Fibroblast of villous mesenchyme (primary cell): ENCODE measurements at regions not wholly inside any gene's neighbourhood (a gene's known extent, or its start where the extent isn't known, plus 50 kb on each side); places are given as distances from the start of the nearest gene placed in this dataset.

Experiments used
- DNase-seq: peaks from one replicate; pipeline ENCODE4 v3.0.0-alpha.2; 2010; ENCODE audit warnings: low read depth
- H3K4me3 ChIP-seq: 2 replicates; pipeline ENCODE4 v1.5.1; 2011; ENCODE audit warnings: low read depth, mild to moderate bottlenecking, low read length
- TF ChIP-seq, protein P1 (sequence below): IDR thresholded peaks from 2 replicates; pipeline ENCODE4 v1.5.1; 2012; ENCODE audit warnings: low read depth, mild to moderate bottlenecking, low read length; ENCODE audit not compliant: insufficient read depth

DNA sequence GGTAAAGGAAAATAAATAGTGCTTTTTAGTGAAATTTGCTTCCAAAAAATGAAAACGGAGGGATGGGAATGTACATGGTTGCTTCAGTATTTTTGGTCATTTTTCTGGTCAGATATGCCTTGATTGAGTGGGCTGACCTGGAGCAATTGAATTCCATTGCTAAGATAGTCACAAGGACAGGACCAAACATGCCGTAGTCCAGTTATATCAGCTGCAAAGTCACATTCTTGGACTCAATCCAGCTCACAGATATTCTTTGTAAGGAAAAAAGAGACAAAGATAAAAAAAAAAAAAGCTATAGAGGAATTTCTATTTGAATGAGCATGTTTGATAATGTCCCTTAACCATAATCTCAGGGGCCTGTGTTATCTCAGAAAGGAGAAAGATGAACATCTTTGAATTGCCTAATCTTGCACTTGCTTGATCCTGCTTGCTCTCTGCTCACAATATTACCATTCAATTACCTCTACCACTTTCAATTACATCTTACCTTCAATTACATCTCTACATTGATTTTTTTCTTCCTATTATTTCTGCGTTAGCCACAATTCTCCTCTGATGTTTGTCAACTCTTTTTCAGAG, 75.4 kb upstream of the PACRGL start:
- no peak overlapping the region for H3K4me3 ChIP-seq
- DNase-seq: no peak
- TF ChIP-seq, protein P1, sequence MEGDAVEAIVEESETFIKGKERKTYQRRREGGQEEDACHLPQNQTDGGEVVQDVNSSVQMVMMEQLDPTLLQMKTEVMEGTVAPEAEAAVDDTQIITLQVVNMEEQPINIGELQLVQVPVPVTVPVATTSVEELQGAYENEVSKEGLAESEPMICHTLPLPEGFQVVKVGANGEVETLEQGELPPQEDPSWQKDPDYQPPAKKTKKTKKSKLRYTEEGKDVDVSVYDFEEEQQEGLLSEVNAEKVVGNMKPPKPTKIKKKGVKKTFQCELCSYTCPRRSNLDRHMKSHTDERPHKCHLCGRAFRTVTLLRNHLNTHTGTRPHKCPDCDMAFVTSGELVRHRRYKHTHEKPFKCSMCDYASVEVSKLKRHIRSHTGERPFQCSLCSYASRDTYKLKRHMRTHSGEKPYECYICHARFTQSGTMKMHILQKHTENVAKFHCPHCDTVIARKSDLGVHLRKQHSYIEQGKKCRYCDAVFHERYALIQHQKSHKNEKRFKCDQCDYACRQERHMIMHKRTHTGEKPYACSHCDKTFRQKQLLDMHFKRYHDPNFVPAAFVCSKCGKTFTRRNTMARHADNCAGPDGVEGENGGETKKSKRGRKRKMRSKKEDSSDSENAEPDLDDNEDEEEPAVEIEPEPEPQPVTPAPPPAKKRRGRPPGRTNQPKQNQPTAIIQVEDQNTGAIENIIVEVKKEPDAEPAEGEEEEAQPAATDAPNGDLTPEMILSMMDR: no peak

DNA sequence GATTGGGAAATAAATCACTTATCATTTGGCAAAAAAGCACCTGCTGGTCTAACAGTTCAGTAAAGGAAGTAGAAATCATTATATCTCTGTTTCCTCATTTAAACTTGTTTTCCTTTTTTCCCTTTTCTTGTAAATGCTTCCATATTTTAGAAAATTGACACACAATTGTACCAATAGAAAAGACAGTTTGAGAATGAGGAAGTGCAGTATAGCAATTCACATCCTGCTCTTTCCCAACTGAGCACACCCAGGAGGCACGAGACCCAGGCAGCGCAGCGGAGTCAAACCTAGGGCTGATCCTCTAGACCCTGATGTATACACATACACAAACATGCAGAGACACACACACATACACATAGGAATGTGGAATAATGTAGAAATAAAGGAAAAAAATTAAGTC, 74.8 kb upstream of the PACRGL start:
- DNase-seq: no peak
- H3K4me3 ChIP-seq: no peak overlapping the region
- TF ChIP-seq, protein P1: no peak

DNA sequence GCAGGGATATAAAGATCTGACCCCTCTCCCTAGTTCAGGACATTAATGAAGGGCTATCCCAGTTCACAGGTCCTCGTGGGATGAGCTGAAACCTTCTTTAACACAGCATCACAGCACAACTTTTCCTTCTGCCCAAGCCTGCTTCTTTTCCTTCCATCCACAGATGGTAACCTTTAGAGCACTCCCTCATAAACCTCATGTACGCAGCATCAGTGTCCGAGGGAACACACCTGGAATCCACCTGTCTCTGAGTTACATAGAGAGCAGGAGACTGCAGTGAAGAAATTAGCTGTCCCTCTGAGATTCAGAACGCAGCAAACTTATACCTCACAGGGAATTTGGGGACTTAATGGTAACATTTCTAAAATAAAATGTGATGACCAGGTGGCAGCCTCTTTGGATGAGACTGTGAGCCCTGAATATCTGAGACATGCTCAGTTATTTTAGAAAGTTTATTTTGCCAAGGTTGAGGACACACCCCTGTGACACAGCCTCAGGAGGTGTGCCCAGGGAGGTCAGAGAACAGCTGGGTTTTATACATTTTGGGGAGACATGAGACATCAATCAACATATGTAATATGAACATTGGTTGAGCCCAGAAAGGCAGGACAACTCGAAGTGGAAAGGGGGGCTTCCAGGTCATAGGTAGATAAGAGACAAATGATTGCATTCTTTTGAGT, 73.8 kb upstream of the PACRGL start:
- DNase-seq: no peak
- H3K4me3 ChIP-seq: no peak overlapping the region
- TF ChIP-seq, protein P1: no peak

DNA sequence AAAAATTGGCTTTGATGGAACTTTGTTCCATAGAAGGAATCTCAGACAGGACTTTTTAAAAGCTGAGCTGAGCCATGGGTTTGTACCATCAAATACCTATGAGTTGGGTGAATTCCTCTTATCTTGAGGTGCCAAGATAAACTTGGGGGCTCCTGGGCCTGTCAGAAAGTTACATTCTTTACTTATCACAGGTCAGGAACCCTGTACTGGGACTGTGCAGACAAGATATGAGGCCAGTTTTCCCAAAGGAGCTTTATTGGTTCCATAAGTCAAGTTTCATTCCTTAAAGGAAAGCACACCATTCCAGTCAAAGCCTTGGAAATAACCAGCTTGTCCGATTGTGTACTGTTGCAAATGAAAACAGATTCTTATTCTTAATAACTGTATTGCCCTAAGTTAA, 72.4 kb upstream of the PACRGL start:
- H3K4me3 ChIP-seq: no peak overlapping the region
- DNase-seq: no peak
- TF ChIP-seq, protein P1: no peak

DNA sequence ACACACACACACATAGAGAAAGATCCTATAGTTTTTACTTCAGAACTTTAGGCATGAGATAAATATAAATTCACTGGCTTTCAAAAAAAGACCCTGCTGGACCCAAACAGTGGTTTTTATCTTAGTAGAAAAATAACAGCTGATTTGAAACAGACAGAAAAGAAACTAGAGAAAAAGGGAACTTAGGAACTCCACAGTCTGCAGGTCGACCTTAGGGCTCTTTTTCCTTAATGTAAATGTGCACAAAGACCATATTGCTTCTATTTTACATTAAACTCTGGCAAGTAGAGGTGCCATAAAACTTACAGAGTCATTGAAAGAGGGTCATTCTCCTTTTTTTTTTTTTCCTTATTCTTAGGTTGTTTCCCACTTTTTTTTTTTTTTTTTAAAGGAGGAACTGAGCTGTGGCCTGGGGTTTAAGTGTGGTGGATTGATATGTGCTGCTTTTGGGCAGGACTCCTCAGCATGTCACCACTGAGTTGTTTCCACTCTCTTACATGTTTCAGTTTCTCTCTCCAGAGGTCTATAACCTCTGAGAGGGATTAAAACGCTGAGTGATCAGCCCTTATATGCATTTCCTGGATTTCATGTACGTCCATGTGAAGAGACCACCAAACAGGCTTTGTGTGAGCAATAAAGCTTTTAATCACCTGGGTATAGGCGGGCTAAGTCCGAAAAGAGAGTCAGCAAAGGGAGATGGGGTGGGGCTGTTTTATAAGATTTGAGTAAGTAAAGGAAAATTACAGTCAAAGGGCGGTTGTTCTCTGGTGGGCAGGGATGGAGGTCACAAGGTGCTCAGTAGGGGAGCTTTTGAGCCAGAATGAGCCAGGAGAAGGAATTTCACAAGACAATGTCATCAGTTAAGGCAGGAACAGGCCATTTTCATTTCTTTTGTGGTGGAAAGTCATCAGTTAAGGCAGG, 70.8 kb upstream of the PACRGL start:
- DNase-seq: no peak
- TF ChIP-seq, protein P1: no peak
- H3K4me3 ChIP-seq: no peak overlapping the region

DNA sequence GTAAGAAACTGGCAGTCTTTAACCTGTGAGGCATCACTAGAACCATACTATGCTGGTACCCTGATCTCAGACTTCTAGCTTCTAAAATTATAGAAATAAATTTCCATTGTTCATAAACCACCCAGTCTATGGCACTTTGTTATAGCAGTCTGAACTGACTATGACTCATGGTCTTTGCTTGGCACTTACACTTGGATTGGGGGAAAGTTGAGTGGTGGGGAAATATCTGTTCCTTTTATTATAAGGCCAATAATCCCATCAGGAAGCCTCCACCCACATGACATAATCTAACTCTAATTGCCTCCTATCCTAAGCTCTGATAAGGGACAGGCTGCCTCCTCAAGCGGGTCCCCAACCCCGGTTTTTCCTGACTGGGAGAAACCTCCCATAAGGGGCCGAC, 61.4 kb upstream of the PACRGL start:
- no peak overlapping the region for H3K4me3 ChIP-seq
- TF ChIP-seq, protein P1: no peak
- no peak for DNase-seq
